CD14-positive monocyte (primary cell): ENCODE measurements at regions not wholly inside any gene's neighbourhood (a gene's known extent, or its start where the extent isn't known, plus 50 kb on each side); places are given as distances from the start of the nearest gene placed in this dataset.

Experiments used
- DNase-seq, 3 donors: peaks; one replicate each; pipeline ENCODE4 v3.0.0-alpha.2; 2011 to 2022
- H2AFZ ChIP-seq: 2 replicates; pipeline ENCODE4 v1.6.0; 2012; ENCODE audit warnings: mild to moderate bottlenecking, low read depth, low read length, inconsistent platforms; ENCODE audit not compliant: insufficient read depth, poor library complexity, severe bottlenecking
- H3K27ac ChIP-seq, 2 donors: 1 replicate in 1 of 2; 2 replicates in 1 of 2; pipeline ENCODE4 v1.5.1; 2012 to 2013; ENCODE audit warnings: low read length in 2 of 2, control low read depth in 1 of 2, inconsistent platforms in 1 of 2, low read depth in 1 of 2, mild to moderate bottlenecking in 1 of 2
- H3K27me3 ChIP-seq, 2 donors: one replicate each; pipeline versions ENCODE4 v1.6.0 to v1.6.1; 2011 to 2013; ENCODE audit warnings: low read length in 2 of 2; ENCODE audit not compliant: control insufficient read depth in 2 of 2, insufficient read depth in 2 of 2
- H3K36me3 ChIP-seq, 2 donors: replicated peaks in 1 of 2; 1 replicate in 1 of 2; 2 replicates in 1 of 2; pipeline versions ENCODE4 v1.5.1 to v1.6.1; 2012 to 2013; ENCODE audit warnings: low read length in 2 of 2, control low read depth in 1 of 2, inconsistent platforms in 1 of 2, mild to moderate bottlenecking in 1 of 2; ENCODE audit not compliant: insufficient read depth in 2 of 2, control insufficient read depth in 1 of 2
- H3K4me1 ChIP-seq, 2 donors: 1 replicate in 1 of 2; 2 replicates in 1 of 2; pipeline versions ENCODE4 v1.5.1 to v1.6.1; 2012 to 2013; ENCODE audit warnings: low read length in 2 of 2, control low read depth in 1 of 2, inconsistent platforms in 1 of 2, mild to moderate bottlenecking in 1 of 2, moderate library complexity in 1 of 2; ENCODE audit not compliant: insufficient read depth in 2 of 2, control insufficient read depth in 1 of 2
- H3K4me2 ChIP-seq: replicated peaks from 2 replicates; pipeline ENCODE3; 2012; ENCODE audit warnings: low read length, moderate library complexity, mild to moderate bottlenecking; ENCODE audit not compliant: poor library complexity, severe bottlenecking; ENCODE audit errors: extremely low read depth
- H3K4me3 ChIP-seq, 3 experiments: fragments of 200-600 bp in 1 of 3; sonication (generic) in 1 of 3; replicated peaks in 1 of 3; 1 replicate in 2 of 3; 2 replicates in 1 of 3; pipeline ENCODE4 v1.5.1; 2011 to 2013; ENCODE audit warnings: low read length in 3 of 3, mild to moderate bottlenecking in 3 of 3, control low read depth in 2 of 3, low read depth in 2 of 3, inconsistent platforms in 1 of 3, moderate library complexity in 1 of 3
- H3K79me2 ChIP-seq: 2 replicates; pipeline ENCODE4 v1.6.0; 2012; ENCODE audit warnings: mild to moderate bottlenecking, control low read depth, inconsistent platforms, low read length, moderate library complexity; ENCODE audit not compliant: insufficient read depth
- H3K9ac ChIP-seq: 2 replicates; pipeline ENCODE4 v1.6.0; 2017; ENCODE audit warnings: low read length, mild to moderate bottlenecking; ENCODE audit not compliant: insufficient read depth, poor library complexity, severe bottlenecking
- H3K9me3 ChIP-seq, 2 donors: replicated peaks in 1 of 2; 1 replicate in 1 of 2; 2 replicates in 1 of 2; pipeline versions ENCODE4 v1.5.1 to v1.6.1; 2012 to 2013; ENCODE audit warnings: low read length in 2 of 2, control low read depth in 1 of 2; ENCODE audit not compliant: control insufficient read depth in 1 of 2, insufficient read depth in 1 of 2
- H4K20me1 ChIP-seq: 2 replicates; pipeline ENCODE4 v1.6.0; 2012; ENCODE audit warnings: mild to moderate bottlenecking, low read length, control low read depth, moderate library complexity; ENCODE audit not compliant: insufficient read depth
- H3K27ac Mint-ChIP-seq, 7 donors: one replicate each; pipeline ENCODE4 v1.8.0; 2020; ENCODE audit warnings: mild to moderate bottlenecking in 7 of 7, mixed read lengths in 7 of 7, moderate library complexity in 6 of 7, inconsistent platforms in 2 of 7
- H3K27me3 Mint-ChIP-seq, 3 donors: one replicate each; pipeline ENCODE4 v1.8.0; 2021 to 2022; ENCODE audit warnings: low read depth in 3 of 3, mild to moderate bottlenecking in 3 of 3, mixed read lengths in 3 of 3, moderate library complexity in 3 of 3, inconsistent platforms in 1 of 3
- H3K36me3 Mint-ChIP-seq, 2 donors: one replicate each; pipeline ENCODE4 v1.8.0; 2020; ENCODE audit warnings: mixed read lengths in 2 of 2, inconsistent platforms in 1 of 2, mild to moderate bottlenecking in 1 of 2
- H3K4me1 Mint-ChIP-seq: one replicate; pipeline ENCODE4 v1.8.0; 2020; ENCODE audit warnings: mild to moderate bottlenecking, mixed read lengths
- H3K4me3 Mint-ChIP-seq, 2 donors: one replicate each; pipeline ENCODE4 v1.8.0; 2020; ENCODE audit warnings: mild to moderate bottlenecking in 2 of 2, mixed read lengths in 2 of 2, moderate library complexity in 1 of 2
- H3K9me3 Mint-ChIP-seq, 7 donors: one replicate each; pipeline ENCODE4 v1.8.0; 2020 to 2022; ENCODE audit warnings: mixed read lengths in 7 of 7, mild to moderate bottlenecking in 6 of 7, moderate library complexity in 6 of 7, inconsistent platforms in 2 of 7
- WGBS: methylation state at CpG from one replicate; pipeline ENCODE4 v1.1.5; 2013; ENCODE audit warnings: missing lambda C conversion rate; ENCODE audit not compliant: insufficient coverage; 5-methylcytosine and 5-hydroxymethylcytosine counted together
- intact Hi-C, 2 donors: fragments of 100-400 bp; cut with micrococcal nuclease; formaldehyde crosslinking; loops; one replicate each; pipeline versions ENCODE4 v1.15.0 to v1.15.1; 2023
- TF ChIP-seq, protein P1 (sequence below): fragments of 200-600 bp; IDR thresholded peaks from one replicate; pipeline ENCODE4 v1.8.0; 2022; ENCODE audit warnings: antibody characterized with exemption, mild to moderate bottlenecking

GRCh38 chr2:12201369-12201768, 454.9 kb downstream of the LPIN1 start:
- intact Hi-C loops, result no loop called here
- TF ChIP-seq, protein P1, sequence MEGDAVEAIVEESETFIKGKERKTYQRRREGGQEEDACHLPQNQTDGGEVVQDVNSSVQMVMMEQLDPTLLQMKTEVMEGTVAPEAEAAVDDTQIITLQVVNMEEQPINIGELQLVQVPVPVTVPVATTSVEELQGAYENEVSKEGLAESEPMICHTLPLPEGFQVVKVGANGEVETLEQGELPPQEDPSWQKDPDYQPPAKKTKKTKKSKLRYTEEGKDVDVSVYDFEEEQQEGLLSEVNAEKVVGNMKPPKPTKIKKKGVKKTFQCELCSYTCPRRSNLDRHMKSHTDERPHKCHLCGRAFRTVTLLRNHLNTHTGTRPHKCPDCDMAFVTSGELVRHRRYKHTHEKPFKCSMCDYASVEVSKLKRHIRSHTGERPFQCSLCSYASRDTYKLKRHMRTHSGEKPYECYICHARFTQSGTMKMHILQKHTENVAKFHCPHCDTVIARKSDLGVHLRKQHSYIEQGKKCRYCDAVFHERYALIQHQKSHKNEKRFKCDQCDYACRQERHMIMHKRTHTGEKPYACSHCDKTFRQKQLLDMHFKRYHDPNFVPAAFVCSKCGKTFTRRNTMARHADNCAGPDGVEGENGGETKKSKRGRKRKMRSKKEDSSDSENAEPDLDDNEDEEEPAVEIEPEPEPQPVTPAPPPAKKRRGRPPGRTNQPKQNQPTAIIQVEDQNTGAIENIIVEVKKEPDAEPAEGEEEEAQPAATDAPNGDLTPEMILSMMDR, result no peak
- H4K20me1 ChIP-seq, result no peaks in the 10 kb centered on the region
- Mint-ChIP-seq H3K27ac (peak overlapping the region in 6 of 7 donors; percentile 17 to 86 (median 59)), H3K4me1 (peaks cover 11% of the 10 kb centered on the region), H3K9me3 (peaks cover 19 to 33% (median 32%) of the 10 kb centered on the region in 7 donors), H3K4me3 (peak overlapping the region in 1 of 2 donors; percentile 35), H3K27me3 (peaks cover 0 to 11% (median 1%) of the 10 kb centered on the region in 3 donors), H3K36me3 (peaks cover 0 to 5% of the 10 kb centered on the region in 2 donors)
- no peaks in the 10 kb centered on the region for H3K79me2 ChIP-seq
- no peak overlapping the region for H3K4me2 ChIP-seq
- no peak overlapping the region for H2AFZ ChIP-seq
- H3K27me3 ChIP-seq, result no peaks in the 10 kb centered on the region
- no peaks in the 10 kb centered on the region for H3K36me3 ChIP-seq
- peaks cover 12 to 14% of the 10 kb centered on the region in 2 donors for H3K4me1 ChIP-seq
- H3K9ac ChIP-seq, result no peak overlapping the region
- no peak overlapping the region for H3K27ac ChIP-seq
- peaks cover 15 to 25% of the 10 kb centered on the region in 2 donors for H3K9me3 ChIP-seq
- H3K4me3 ChIP-seq, result no peak overlapping the region
- DNase-seq, result peak; percentile 62 to 67 (median 63)
- WGBS, result 39% methylated on average over 3 of the region's 6 CpGs

GRCh38 chr2:12202313-12203075, 456.1 kb downstream of the LPIN1 start:
- TF ChIP-seq, protein P1, result no peak
- no peak overlapping the region for H3K27ac Mint-ChIP-seq
- peaks cover 21 to 34% (median 27%) of the 10 kb centered on the region in 7 donors for H3K9me3 Mint-ChIP-seq
- H2AFZ ChIP-seq, result no peak overlapping the region
- H3K36me3 Mint-ChIP-seq, result peaks cover 0 to 5% of the 10 kb centered on the region in 2 donors
- H3K4me3 Mint-ChIP-seq, result no peak overlapping the region
- intact Hi-C loops, result no loop called here
- peaks cover 0 to 11% (median 1%) of the 10 kb centered on the region in 3 donors for H3K27me3 Mint-ChIP-seq
- no peak overlapping the region for H3K9ac ChIP-seq
- H3K4me2 ChIP-seq, result no peak overlapping the region
- no peak overlapping the region for H3K4me3 ChIP-seq
- WGBS, result 87% methylated on average over 7 of the region's 12 CpGs
- no peaks in the 10 kb centered on the region for H3K79me2 ChIP-seq
- no peaks in the 10 kb centered on the region for H3K36me3 ChIP-seq
- no peaks in the 10 kb centered on the region for H4K20me1 ChIP-seq
- H3K4me1 Mint-ChIP-seq, result peaks cover 11% of the 10 kb centered on the region
- peaks cover 12 to 14% of the 10 kb centered on the region in 2 donors for H3K4me1 ChIP-seq
- no peak for DNase-seq
- H3K9me3 ChIP-seq, result peaks cover 15 to 25% of the 10 kb centered on the region in 2 donors
- no peak overlapping the region for H3K27ac ChIP-seq
- no peaks in the 10 kb centered on the region for H3K27me3 ChIP-seq
